Thyroid gland (tissue), 4 donors: ENCODE measurements at regions not wholly inside any gene's neighbourhood (a gene's known extent, or its start where the extent isn't known, plus 50 kb on each side); places are given as distances from the start of the nearest gene placed in this dataset.

Source experiments
- CTCF ChIP-seq, 6 experiments: fragments of 200-600 bp in 3 of 6; fragments of 450-650 bp in 3 of 6; sonication (generic) in 3 of 6; IDR thresholded peaks; one replicate each; pipeline ENCODE4 v1.5.1; 2016 to 2019; ENCODE audit warnings: antibody characterized with exemption in 6 of 6, mild to moderate bottlenecking in 2 of 6, inconsistent platforms in 1 of 6, moderate library complexity in 1 of 6
- POLR2A ChIP-seq, 2 donors: fragments of 450-650 bp; IDR thresholded peaks; one replicate each; pipeline ENCODE4 v1.6.1; 2017; ENCODE audit warnings: antibody characterized with exemption in 2 of 2, mild to moderate bottlenecking in 2 of 2, moderate library complexity in 1 of 2

- TF ChIP-seq CTCF (IDR thresholded peaks at IDR 0.05), result no peak
- no peak for TF ChIP-seq POLR2A (IDR thresholded peaks at IDR 0.05)
Measured at GRCh38 chr2:39860538-39860937, 81.5 kb upstream of the THUMPD2 start.
